ENCODE measurements at regions not wholly inside any gene's neighbourhood (a gene's known extent, or its start where the extent isn't known, plus 50 kb on each side); places are given as distances from the start of the nearest gene placed in this dataset.

DNA sequence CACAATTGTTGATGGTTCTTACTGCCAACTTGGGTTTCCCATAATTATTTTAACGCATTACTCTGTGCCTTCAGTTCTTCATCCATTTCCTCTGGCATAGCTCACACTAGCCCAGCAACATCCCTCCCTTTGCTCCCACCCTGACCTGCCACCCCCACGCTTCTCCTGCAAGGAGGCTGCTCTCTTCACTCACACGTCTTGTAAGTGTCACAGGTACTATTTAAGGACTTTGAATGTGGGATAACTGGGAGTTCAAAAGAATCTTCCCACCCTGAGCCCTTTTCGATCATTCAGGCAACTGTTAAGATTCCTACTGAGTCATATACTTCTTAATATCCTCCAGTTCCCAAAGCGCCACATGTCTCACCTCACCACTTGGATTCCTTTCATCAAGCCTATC lies 95.4 kb downstream of the PXDC1 start:
- 91 to 100% methylated on average over 2 of the region's 5 CpGs for WGBS, 2 experiments (ENCODE audit: insufficient coverage in 2 of 2)
- no peak overlapping the region for H3K27ac ChIP-seq (ENCODE audit: low read depth, low read length, severe bottlenecking)

DNA sequence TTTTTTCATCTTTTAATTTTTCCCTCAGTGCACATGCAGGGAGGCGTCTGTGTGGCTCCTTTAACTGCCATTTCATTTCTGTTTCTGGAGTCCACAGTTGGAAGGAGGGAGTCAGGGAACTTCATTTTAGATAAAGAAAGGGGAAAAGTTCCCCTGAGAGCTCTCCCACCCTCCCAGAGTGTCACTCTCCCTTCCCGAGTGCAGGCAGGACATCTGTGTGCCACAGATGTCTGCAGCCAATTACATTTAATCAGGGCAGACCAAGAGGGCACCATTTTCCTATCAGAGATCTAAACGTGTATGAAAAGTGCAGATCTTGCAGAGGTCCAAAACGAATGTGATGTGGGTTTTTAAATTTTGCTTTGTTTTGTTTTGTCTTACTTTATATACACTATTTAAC lies 96.6 kb downstream of the PXDC1 start:
- no peak overlapping the region for H3K27ac ChIP-seq (ENCODE audit: low read depth, low read length, severe bottlenecking)
- WGBS, 2 experiments (ENCODE audit: insufficient coverage in 2 of 2) = no CpG with 5 or more reads among the region's 4 CpGs
- no peak overlapping the region for H3K4me3 ChIP-seq (ENCODE audit: extremely low read depth, insufficient read depth, low read length, poor library complexity, severe bottlenecking)
- H3K9me3 ChIP-seq (ENCODE audit: control insufficient read depth, low read length) = no peaks in the 10 kb centered on the region
- H3K36me3 ChIP-seq (ENCODE audit: control insufficient read depth, insufficient read depth, low read length) = no peaks in the 10 kb centered on the region
- no peaks in the 10 kb centered on the region for H3K4me1 ChIP-seq (ENCODE audit: control insufficient read depth, insufficient read depth, low read length, poor library complexity, severe bottlenecking)

More for the DNA sequence above, 95.4 kb downstream of the PXDC1 start:
- no peak overlapping the region for H3K4me3 ChIP-seq (ENCODE audit: extremely low read depth, insufficient read depth, low read length, poor library complexity, severe bottlenecking)
- H3K4me1 ChIP-seq (ENCODE audit: control insufficient read depth, insufficient read depth, low read length, poor library complexity, severe bottlenecking) = no peaks in the 10 kb centered on the region
- H3K36me3 ChIP-seq (ENCODE audit: control insufficient read depth, insufficient read depth, low read length) = no peaks in the 10 kb centered on the region
- H3K9me3 ChIP-seq (ENCODE audit: control insufficient read depth, low read length) = no peaks in the 10 kb centered on the region

DNA sequence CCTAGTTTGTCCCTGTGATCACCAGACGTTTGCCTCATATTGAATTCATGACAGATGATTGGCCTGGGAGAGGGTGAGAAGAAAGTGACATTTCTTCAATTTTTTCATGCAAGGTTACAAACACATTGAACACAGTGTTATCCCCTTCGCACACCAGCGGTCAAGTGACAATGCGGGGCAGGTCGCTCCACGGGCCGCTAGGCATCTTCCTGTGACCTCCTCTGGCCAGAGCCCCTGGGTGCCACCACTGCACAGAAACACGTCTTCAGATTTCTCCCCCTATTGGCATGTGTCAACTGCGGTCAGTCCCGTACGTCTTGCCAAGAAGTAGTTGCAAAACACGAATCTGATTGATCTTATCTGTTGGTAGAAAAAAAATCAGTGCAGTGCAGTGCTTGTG lies 97.1 kb downstream of the PXDC1 start:
- 95 to 98% methylated on average over 7 to 11 of the region's 12 CpGs for WGBS, 2 experiments (ENCODE audit: insufficient coverage in 2 of 2)
- Histone ChIP-seq H3K36me3 (ENCODE audit: control insufficient read depth, insufficient read depth, low read length) (no peaks in the 10 kb centered on the region), H3K4me1 (ENCODE audit: control insufficient read depth, insufficient read depth, low read length, poor library complexity, severe bottlenecking) (no peaks in the 10 kb centered on the region), H3K27ac (ENCODE audit: low read depth, low read length, severe bottlenecking) (no peak overlapping the region), H3K9me3 (ENCODE audit: control insufficient read depth, low read length) (no peaks in the 10 kb centered on the region), H3K4me3 (ENCODE audit: extremely low read depth, insufficient read depth, low read length, poor library complexity, severe bottlenecking) (no peak overlapping the region)

DNA sequence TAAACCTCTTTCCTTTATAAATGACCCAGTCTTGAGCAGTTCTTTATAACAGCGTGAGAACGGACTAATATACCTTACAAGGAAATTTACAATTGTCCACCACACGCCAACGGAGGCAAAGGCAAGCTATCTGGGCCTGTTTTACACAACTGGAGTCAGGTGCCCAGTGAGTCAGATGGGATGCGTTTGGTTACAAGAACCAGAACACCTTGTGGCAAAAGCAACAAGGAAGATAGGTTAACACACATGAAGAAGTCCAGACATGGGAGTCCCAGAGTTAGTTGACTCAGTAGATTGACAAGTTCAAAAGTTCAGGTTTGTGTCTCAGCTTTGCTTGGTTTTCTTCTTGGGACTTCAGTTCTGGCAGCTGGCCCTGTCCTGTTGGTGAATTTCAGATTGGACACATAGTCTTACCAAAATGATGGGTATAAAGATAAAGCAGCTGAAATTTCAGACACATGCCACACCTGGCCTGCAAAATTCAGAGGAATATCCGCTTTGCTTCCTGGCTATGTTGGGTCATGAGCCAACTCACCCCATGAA lies 97.9 kb downstream of the PXDC1 start:
- WGBS, 2 experiments (ENCODE audit: insufficient coverage in 2 of 2) = 89 to 98% methylated on average over 6 of the region's 6 CpGs

DNA sequence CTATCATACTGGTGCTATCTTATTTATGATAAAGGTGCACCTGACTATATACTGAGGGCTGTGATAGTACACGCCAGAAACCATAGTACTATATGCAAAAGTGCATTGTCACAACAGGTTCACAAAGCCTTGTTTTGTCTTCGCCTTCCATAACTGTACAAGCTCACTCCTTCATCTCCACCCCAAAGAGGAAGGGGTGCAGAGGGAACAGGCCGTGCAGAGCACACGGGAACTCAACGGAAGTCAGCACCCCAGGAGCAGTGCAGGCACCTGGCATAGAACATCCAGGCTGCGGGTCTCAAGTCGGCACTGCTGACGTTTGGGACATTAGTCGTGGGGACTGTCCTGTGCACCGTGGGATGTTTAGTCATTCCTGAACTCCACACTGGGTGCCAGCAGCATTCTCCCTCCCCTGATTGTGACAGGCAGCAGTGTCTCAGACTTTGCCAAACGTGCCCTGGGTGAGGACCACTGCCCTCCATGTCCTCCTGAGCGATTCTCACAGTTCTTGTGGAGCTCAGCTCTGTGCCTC lies 99.7 kb downstream of the PXDC1 start:
- no peaks in the 10 kb centered on the region for H3K36me3 ChIP-seq (ENCODE audit: control insufficient read depth, insufficient read depth, low read length)
- WGBS, 2 experiments (ENCODE audit: insufficient coverage in 2 of 2) = 90% methylated on average over 10 to 11 of the region's 12 CpGs
- H3K4me1 ChIP-seq (ENCODE audit: control insufficient read depth, insufficient read depth, low read length, poor library complexity, severe bottlenecking) = no peaks in the 10 kb centered on the region
- no peak overlapping the region for H3K4me3 ChIP-seq (ENCODE audit: extremely low read depth, insufficient read depth, low read length, poor library complexity, severe bottlenecking)
- H3K27ac ChIP-seq (ENCODE audit: low read depth, low read length, severe bottlenecking) = no peak overlapping the region
- no peaks in the 10 kb centered on the region for H3K9me3 ChIP-seq (ENCODE audit: control insufficient read depth, low read length)

More for the DNA sequence above, 97.9 kb downstream of the PXDC1 start:
- Histone ChIP-seq H3K4me3 (ENCODE audit: extremely low read depth, insufficient read depth, low read length, poor library complexity, severe bottlenecking) (no peak overlapping the region), H3K27ac (ENCODE audit: low read depth, low read length, severe bottlenecking) (no peak overlapping the region), H3K36me3 (ENCODE audit: control insufficient read depth, insufficient read depth, low read length) (no peaks in the 10 kb centered on the region), H3K9me3 (ENCODE audit: control insufficient read depth, low read length) (no peaks in the 10 kb centered on the region), H3K4me1 (ENCODE audit: control insufficient read depth, insufficient read depth, low read length, poor library complexity, severe bottlenecking) (no peaks in the 10 kb centered on the region)

DNA sequence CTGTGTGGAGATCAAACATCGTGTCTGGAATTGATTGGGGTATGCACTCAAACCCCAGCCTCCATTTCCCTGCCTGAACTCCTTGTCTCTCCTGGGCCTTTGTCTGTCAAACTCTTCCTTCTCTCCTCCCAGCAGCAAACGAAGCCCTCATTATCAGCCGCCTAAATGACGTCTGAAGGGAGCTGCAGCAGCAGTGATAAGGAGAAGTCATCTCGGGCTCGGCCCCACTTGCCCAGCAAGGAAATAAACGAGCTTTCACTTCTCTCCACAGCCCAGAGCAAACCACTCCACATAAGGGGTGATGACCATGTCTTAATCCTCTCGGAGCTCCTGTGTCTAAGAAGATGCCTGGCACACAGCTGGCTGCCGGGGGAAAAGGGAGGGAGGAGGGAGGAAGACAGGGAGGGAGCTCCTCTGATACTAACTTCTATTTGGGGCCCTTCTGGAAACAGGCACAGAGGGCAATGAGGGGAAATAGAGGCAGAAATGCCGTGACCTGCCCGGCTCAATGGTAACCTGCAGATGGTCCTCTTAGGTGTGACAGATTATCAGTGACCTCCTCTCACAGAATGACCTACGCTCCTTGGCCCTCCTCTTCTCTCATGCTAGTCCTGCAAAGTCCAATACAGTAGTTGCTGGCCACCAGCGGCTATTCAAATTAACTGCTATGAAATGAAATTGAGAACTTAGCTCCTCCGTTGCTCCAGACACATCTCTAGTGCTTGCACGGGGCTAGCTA lies 100.4 kb downstream of the PXDC1 start:
- no peak overlapping the region for H3K4me3 ChIP-seq (ENCODE audit: extremely low read depth, insufficient read depth, low read length, poor library complexity, severe bottlenecking)
- H3K4me1 ChIP-seq (ENCODE audit: control insufficient read depth, insufficient read depth, low read length, poor library complexity, severe bottlenecking) = no peaks in the 10 kb centered on the region
- WGBS, 2 experiments (ENCODE audit: insufficient coverage in 2 of 2) = 65 to 80% methylated on average over 10 of the region's 15 CpGs
- no peaks in the 10 kb centered on the region for H3K36me3 ChIP-seq (ENCODE audit: control insufficient read depth, insufficient read depth, low read length)
- H3K27ac ChIP-seq (ENCODE audit: low read depth, low read length, severe bottlenecking) = no peak overlapping the region
- no peaks in the 10 kb centered on the region for H3K9me3 ChIP-seq (ENCODE audit: control insufficient read depth, low read length)

DNA sequence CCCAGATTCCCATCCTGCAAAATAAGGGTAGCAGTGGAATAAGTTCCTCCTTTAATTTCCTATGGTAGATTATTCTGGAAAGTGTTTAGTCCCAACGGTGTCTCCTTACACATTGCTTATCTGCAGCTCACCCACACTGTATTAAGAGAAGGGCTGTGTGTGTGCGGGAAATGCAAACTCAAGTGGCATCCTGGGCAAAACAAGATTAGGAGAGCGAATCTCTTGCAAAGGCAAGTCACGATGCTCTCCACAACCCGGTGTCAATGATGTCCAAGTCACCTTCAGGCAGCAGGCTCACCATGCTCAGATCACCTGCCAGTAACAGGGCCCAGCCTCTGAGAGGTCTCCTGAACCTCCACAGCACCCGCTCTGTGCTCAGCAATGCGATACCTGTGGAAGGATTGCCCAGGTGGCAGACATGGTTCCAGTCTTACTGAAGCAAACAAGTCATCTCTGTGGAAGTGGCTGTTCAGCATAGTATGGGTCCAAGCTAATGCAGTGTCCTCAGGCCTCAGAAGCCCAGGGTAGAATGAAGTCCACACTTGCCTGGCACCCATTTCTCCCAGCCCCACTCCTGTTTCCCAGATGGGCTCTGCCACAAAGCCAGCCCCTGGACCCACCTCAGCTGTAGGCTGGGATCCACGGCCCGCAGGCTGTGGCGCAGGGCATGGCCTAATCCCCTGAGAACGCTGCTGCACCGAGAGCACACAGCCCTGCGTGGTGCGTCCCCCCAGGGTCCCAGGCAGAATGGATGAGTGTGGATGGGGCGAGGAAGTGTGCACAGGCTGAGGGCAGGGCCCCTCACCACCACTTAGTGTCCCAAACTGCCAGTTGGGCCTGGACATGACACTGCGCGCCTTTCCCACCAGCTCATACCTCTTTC lies 101.2 kb downstream of the PXDC1 start:
- Histone ChIP-seq H3K36me3 (ENCODE audit: control insufficient read depth, insufficient read depth, low read length) (no peaks in the 10 kb centered on the region), H3K27ac (ENCODE audit: low read depth, low read length, severe bottlenecking) (no peak overlapping the region), H3K4me1 (ENCODE audit: control insufficient read depth, insufficient read depth, low read length, poor library complexity, severe bottlenecking) (no peaks in the 10 kb centered on the region), H3K9me3 (ENCODE audit: control insufficient read depth, low read length) (no peaks in the 10 kb centered on the region), H3K4me3 (ENCODE audit: extremely low read depth, insufficient read depth, low read length, poor library complexity, severe bottlenecking) (no peak overlapping the region)
- 99 to 100% methylated on average over 8 to 10 of the region's 17 CpGs for WGBS, 2 experiments (ENCODE audit: insufficient coverage in 2 of 2)

DNA sequence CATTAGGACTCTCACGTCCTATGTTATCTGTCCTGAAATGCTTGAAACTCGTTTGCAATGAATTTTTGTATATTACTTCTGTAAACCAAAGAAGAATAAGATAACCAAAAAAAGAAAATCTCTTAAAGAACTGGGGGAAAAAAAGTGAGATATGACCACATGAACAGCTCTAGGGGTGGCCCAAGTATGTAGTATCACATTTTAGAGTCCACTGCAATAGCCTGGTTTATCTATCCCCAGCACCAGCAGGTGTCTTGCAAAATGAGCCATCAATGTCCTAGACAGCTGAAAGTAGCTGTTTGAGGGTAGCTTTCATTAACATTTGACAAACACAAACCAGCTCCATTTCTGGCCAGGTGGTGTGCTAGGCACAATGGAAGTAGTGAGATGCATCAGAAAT lies 102.8 kb downstream of the PXDC1 start:
- Histone ChIP-seq H3K27ac (ENCODE audit: low read depth, low read length, severe bottlenecking) (no peak overlapping the region), H3K4me3 (ENCODE audit: extremely low read depth, insufficient read depth, low read length, poor library complexity, severe bottlenecking) (no peak overlapping the region), H3K4me1 (ENCODE audit: control insufficient read depth, insufficient read depth, low read length, poor library complexity, severe bottlenecking) (no peaks in the 10 kb centered on the region), H3K36me3 (ENCODE audit: control insufficient read depth, insufficient read depth, low read length) (no peaks in the 10 kb centered on the region), H3K9me3 (ENCODE audit: control insufficient read depth, low read length) (no peaks in the 10 kb centered on the region)
- WGBS, 2 experiments (ENCODE audit: insufficient coverage in 2 of 2) = no CpG with 5 or more reads among the region's 2 CpGs

DNA sequence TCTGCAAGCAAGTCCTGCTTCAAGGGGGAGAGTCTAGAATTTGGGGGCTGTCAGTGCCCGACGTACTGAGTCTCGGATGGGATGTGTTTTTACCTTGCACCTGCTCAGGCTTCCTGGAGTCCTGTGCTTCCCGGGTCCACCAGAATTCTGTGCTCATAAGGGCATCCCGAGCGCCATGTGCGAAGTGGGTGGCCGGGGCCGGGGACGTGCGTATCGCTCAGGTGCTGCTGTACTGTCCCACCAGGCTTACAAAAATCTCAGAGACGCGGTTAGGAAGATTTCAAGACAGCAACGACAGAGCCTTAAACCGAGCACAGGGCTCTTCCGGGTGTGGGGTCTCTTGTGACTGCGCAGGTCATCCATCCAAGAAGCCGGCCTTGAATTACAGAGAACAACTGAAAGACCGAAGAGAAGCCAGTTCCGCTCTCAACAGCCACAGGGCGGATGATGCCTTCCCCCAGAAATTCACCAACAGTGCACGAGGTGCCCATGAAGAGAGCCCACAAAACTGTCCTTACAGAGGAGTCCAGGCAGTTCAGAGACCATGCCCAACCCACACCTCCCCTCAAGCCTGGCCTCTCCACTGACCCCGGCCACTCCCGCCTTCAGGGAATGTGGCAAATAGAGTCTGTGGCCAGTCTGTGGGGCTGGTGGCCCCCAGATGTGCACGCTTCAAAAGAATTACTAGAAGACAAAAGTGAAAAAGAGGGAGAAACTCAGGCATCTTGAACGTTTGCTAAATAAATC lies 104.7 kb downstream of the PXDC1 start:
- Histone ChIP-seq H3K4me1 (ENCODE audit: control insufficient read depth, insufficient read depth, low read length, poor library complexity, severe bottlenecking) (no peaks in the 10 kb centered on the region), H3K4me3 (ENCODE audit: extremely low read depth, insufficient read depth, low read length, poor library complexity, severe bottlenecking) (no peak overlapping the region), H3K36me3 (ENCODE audit: control insufficient read depth, insufficient read depth, low read length) (no peaks in the 10 kb centered on the region), H3K9me3 (ENCODE audit: control insufficient read depth, low read length) (no peaks in the 10 kb centered on the region), H3K27ac (ENCODE audit: low read depth, low read length, severe bottlenecking) (no peak overlapping the region)
- WGBS, 2 experiments (ENCODE audit: insufficient coverage in 2 of 2) = 95% methylated on average over 21 to 25 of the region's 27 CpGs

DNA sequence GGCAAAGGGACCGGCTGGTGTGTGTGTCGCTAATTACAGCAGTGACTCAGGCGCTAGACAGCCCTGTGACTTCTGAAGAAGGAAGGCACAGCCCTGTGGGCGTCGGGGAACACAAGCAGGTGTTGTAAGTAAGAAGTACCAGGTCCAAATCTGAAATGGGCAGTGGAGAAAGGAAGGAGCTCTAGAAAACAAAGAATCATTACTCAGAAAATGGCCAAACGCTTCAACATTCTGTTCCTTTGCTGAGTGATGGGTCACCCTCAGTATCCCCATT lies 106.8 kb downstream of the PXDC1 start:
- no peaks in the 10 kb centered on the region for H3K9me3 ChIP-seq (ENCODE audit: control insufficient read depth, low read length)
- no peaks in the 10 kb centered on the region for H3K4me1 ChIP-seq (ENCODE audit: control insufficient read depth, insufficient read depth, low read length, poor library complexity, severe bottlenecking)
- 71 to 74% methylated on average over 5 to 6 of the region's 6 CpGs for WGBS, 2 experiments (ENCODE audit: insufficient coverage in 2 of 2)
- H3K36me3 ChIP-seq (ENCODE audit: control insufficient read depth, insufficient read depth, low read length) = no peaks in the 10 kb centered on the region
- no peak overlapping the region for H3K27ac ChIP-seq (ENCODE audit: low read depth, low read length, severe bottlenecking)
- H3K4me3 ChIP-seq (ENCODE audit: extremely low read depth, insufficient read depth, low read length, poor library complexity, severe bottlenecking) = no peak overlapping the region

Measured in mesodermal cell (in vitro differentiated cells).